K562 (cell line): ENCODE measurements at regions not wholly inside any gene's neighbourhood (a gene's known extent, or its start where the extent isn't known, plus 50 kb on each side); places are given as distances from the start of the nearest gene placed in this dataset.

Experiments used
- ATAC-seq: fragments of 200-7000 bp; cut with Tn5 transposase; 3 replicates; pipeline ENCODE4 v1.9.1; 2020; ENCODE audit warnings: moderate library complexity
- BruUV-seq: library from RNA; stranded (reverse); fragments of 400-500 nt; replicated peaks from 2 replicates; lab custom pipeline; 2021; lab: Mats Ljungman, UMichigan
- CTCF ChIA-PET: fragments of 300-600 bp; formaldehyde crosslinking; extraction: SDS; loops from one replicate; lab custom pipeline; 2021; ENCODE audit warnings: low intra/inter-chr PET ratio; lab: Yijun Ruan, JAX
- POLR2A ChIA-PET: fragments of 300-600, 350-650 bp; sonication (Branson Sonifier 250); formaldehyde crosslinking; extraction: SDS; loops from one replicate; lab custom pipeline; 2021; ENCODE audit warnings: antibody characterized with exemption, inconsistent platforms; lab: Yijun Ruan, JAX
- DNase-seq, 4 experiments: peaks; one replicate each; pipeline versions ENCODE4 v3.0.0 to v3.0.0-alpha.2; 2011 to 2018; ENCODE audit warnings: low spot score in 3 of 4, mixed read lengths in 3 of 4; ENCODE audit errors: extremely low read depth in 1 of 4
- FAIRE-seq: peaks from 2 replicates; lab custom pipeline; 2011; peaks lifted over from hg19 to GRCh38; lab: Jason Lieb, UNC
- H2AFZ ChIP-seq: 2 replicates; pipeline ENCODE4 v1.6.0; 2011; ENCODE audit warnings: low read depth, low read length, control low read depth, inconsistent platforms
- H3K27ac ChIP-seq: fragments of 200-600 bp; 3 replicates; pipeline ENCODE4 v1.8.0; 2011; ENCODE audit warnings: low read depth, mild to moderate bottlenecking, control low read depth, inconsistent platforms, low read length, moderate library complexity, mixed read lengths; ENCODE audit errors: extremely low read depth
- H3K27me3 ChIP-seq, 2 experiments: fragments of 300-600 bp in 1 of 2; 2 replicates in 1 of 2; 3 replicates in 1 of 2; pipeline versions ENCODE4 v1.6.0 to v1.8.0; 2011; ENCODE audit warnings: inconsistent platforms in 2 of 2, low read length in 2 of 2, mild to moderate bottlenecking in 1 of 2, mixed read lengths in 1 of 2, moderate library complexity in 1 of 2; ENCODE audit not compliant: control insufficient read depth in 2 of 2, insufficient read depth in 2 of 2
- H3K36me3 ChIP-seq: fragments of 300-600 bp; 3 replicates; pipeline ENCODE4 v1.8.0; 2011; ENCODE audit warnings: mild to moderate bottlenecking, low read length, inconsistent platforms; ENCODE audit not compliant: control insufficient read depth, insufficient read depth
- H3K4me1 ChIP-seq, 2 experiments: fragments of 200-600 bp in 1 of 2; replicated peaks in 1 of 2; 2 replicates in 1 of 2; 3 replicates in 1 of 2; pipeline versions ENCODE4 v1.5.1 to v1.8.0; 2011; ENCODE audit warnings: inconsistent platforms in 2 of 2, low read length in 2 of 2, mild to moderate bottlenecking in 1 of 2, mixed read lengths in 1 of 2, moderate library complexity in 1 of 2; ENCODE audit not compliant: control insufficient read depth in 2 of 2, insufficient read depth in 2 of 2
- H3K4me2 ChIP-seq: 2 replicates; pipeline ENCODE4 v1.6.1; 2011; ENCODE audit warnings: low read length, control low read depth, inconsistent platforms, mixed read lengths; ENCODE audit not compliant: insufficient read depth
- H3K4me3 ChIP-seq: fragments of 200-600 bp; sonication (generic), shearing (Covaris generic); 2 replicates; pipeline ENCODE4 v1.5.1; 2016; ENCODE audit warnings: control low read depth, inconsistent platforms
- H3K79me2 ChIP-seq: fragments of 200-600 bp; 3 replicates; pipeline ENCODE4 v1.8.0; 2011; ENCODE audit warnings: low read length, inconsistent platforms; ENCODE audit not compliant: control insufficient read depth, insufficient read depth
- H3K9ac ChIP-seq, 2 experiments: 2 replicates each; pipeline versions ENCODE4 v1.6.0 to v1.6.1; 2011; ENCODE audit warnings: low read depth in 2 of 2, low read length in 2 of 2, control low read depth in 1 of 2, inconsistent platforms in 1 of 2, mild to moderate bottlenecking in 1 of 2, mixed read lengths in 1 of 2; ENCODE audit not compliant: insufficient read depth in 1 of 2
- H3K9me1 ChIP-seq: one replicate; pipeline ENCODE4 v1.6.0; 2011; ENCODE audit warnings: inconsistent platforms, mild to moderate bottlenecking, low read length, moderate library complexity; ENCODE audit not compliant: control insufficient read depth, insufficient read depth
- H3K9me3 ChIP-seq: replicated peaks from 2 replicates; pipeline ENCODE4 v1.5.1; 2011; ENCODE audit warnings: low read depth, low read length, inconsistent platforms; ENCODE audit not compliant: control insufficient read depth, insufficient read depth
- H4K20me1 ChIP-seq: replicated peaks from 2 replicates; pipeline ENCODE4 v1.6.1; 2011; ENCODE audit warnings: low read length, inconsistent platforms, mixed read lengths; ENCODE audit not compliant: control insufficient read depth, insufficient read depth
- CBX8 ChIP-seq: fragments of 200-600 bp; sonication (generic); IDR thresholded peaks from 2 replicates; pipeline ENCODE4 v1.6.1; 2012; ENCODE audit warnings: borderline replicate concordance, mixed run types, low read depth, mild to moderate bottlenecking, moderate library complexity, mixed read lengths, low read length, control low read depth, inconsistent platforms; ENCODE audit not compliant: poor library complexity, severe bottlenecking; ENCODE audit errors: extremely low read depth
- FOS ChIP-seq: IDR thresholded peaks from 3 replicates; pipeline ENCODE4 v1.6.1; 2011; ENCODE audit not compliant: insufficient read length; ENCODE audit errors: extremely low read depth
- FOXM1 ChIP-seq, 2 experiments: fragments of 450-650 bp in 1 of 2; sonication (generic) in 1 of 2; formaldehyde crosslinking in 1 of 2; IDR thresholded peaks; 2 replicates each; pipeline versions ENCODE4 v1.6.1 to v1.9.0; 2017 to 2022; ENCODE audit warnings: low read depth in 2 of 2, mild to moderate bottlenecking in 2 of 2, missing genetic modification reagents in 1 of 2, moderate library complexity in 1 of 2
- NFIC ChIP-seq: fragments of 450-650 bp; IDR thresholded peaks from 2 replicates; pipeline ENCODE4 v1.6.1; 2017; ENCODE audit warnings: mild to moderate bottlenecking, inconsistent platforms
- NFXL1 ChIP-seq: fragments of 450-650 bp; formaldehyde crosslinking; IDR thresholded peaks from 2 replicates; pipeline ENCODE4 v1.4.0; 2021; ENCODE audit warnings: mild to moderate bottlenecking
- RBM25 ChIP-seq: fragments of 200-400 bp; formaldehyde crosslinking; IDR thresholded peaks from 2 replicates; pipeline ENCODE4 v1.6.1; 2018; ENCODE audit warnings: low read length, low read depth, moderate library complexity; ENCODE audit not compliant: severe bottlenecking
- RUNX1 ChIP-seq: sonication (generic); IDR thresholded peaks from 2 replicates; pipeline ENCODE4 v1.6.1; 2016; ENCODE audit warnings: antibody characterized with exemption, low read depth
- TSHZ1 ChIP-seq: fragments of 250-450 bp; sonication (Bioruptor Pico); IDR thresholded peaks from 2 replicates; pipeline ENCODE4 v1.4.0; 2020; ENCODE audit warnings: mild to moderate bottlenecking, moderate library complexity
- ZNF274 ChIP-seq: IDR thresholded peaks from 2 replicates; pipeline ENCODE4 v1.6.1; 2011; ENCODE audit warnings: low read depth, mild to moderate bottlenecking, low read length, moderate library complexity, borderline replicate concordance
- ZNF384 ChIP-seq: IDR thresholded peaks from 2 replicates; pipeline ENCODE4 v1.6.1; 2012; ENCODE audit warnings: low read depth, low read length, improper control_type of control experiment
- WGBS: fragments of 100-300 bp; shearing (Covaris generic); methylation state at CpG from one replicate; pipeline ENCODE4 v1.1.6; 2016; ENCODE audit warnings: low coverage, mixed read lengths; ENCODE audit not compliant: insufficient coverage; ENCODE audit errors: missing lambda C conversion rate; 5-methylcytosine and 5-hydroxymethylcytosine counted together
- in situ Hi-C: fragments of 300-500 bp; cut with MboI; formaldehyde crosslinking; loops from 4 replicates; pipeline ENCODE4 v1.15.0; 2018; ENCODE audit warnings: inconsistent platforms, mixed read lengths
- intact Hi-C: fragments of 100-400 bp; cut with micrococcal nuclease; formaldehyde crosslinking; loops from 2 replicates; pipeline ENCODE4 v1.14.2; 2022

GRCh38 chr5:96114736-96115135, 153.1 kb upstream of the ELL2 start:
- no peak overlapping the region for H2AFZ ChIP-seq
- FAIRE-seq (no peak), DNase-seq (no peak), ATAC-seq (no peak)
- in situ Hi-C loops: no loop called here
- ChIA-PET CTCF (no interaction called here), POLR2A (interaction anchor here (0.6 kb wide), 1 partner anchor 15 kb away, joined by 3 read pairs; no protein-coding TSS in a partner anchor)
- H4K20me1 ChIP-seq: no peaks in the 10 kb centered on the region
- no peaks in the 10 kb centered on the region for H3K4me1 ChIP-seq
- H3K36me3 ChIP-seq: no peaks in the 10 kb centered on the region
- H3K27ac ChIP-seq: no peak overlapping the region
- TF ChIP-seq RBM25: peak; percentile 37
- TF ChIP-seq NFXL1 (CRISPR knock-in tag): no peak
- H3K9ac ChIP-seq: no peak overlapping the region
- no peak overlapping the region for H3K4me2 ChIP-seq
- H3K27me3 ChIP-seq: no peaks in the 10 kb centered on the region
- H3K9me1 ChIP-seq: no peaks in the 10 kb centered on the region
- BruUV-seq: no TSS peak
- WGBS: 2% methylated on average over 2 of the region's 2 CpGs
- H3K9me3 ChIP-seq: no peaks in the 10 kb centered on the region
- no peak overlapping the region for H3K4me3 ChIP-seq
- intact Hi-C loops: no loop called here
- H3K79me2 ChIP-seq: no peaks in the 10 kb centered on the region

GRCh38 chr5:96113170-96113939, 151.7 kb upstream of the ELL2 start:
- in situ Hi-C loops (no loop called here), intact Hi-C loops (no loop called here)
- H3K4me3 ChIP-seq: no peak overlapping the region
- WGBS: 0% methylated on average over 2 of the region's 2 CpGs
- DNase-seq: no peak
- H3K36me3 ChIP-seq: no peaks in the 10 kb centered on the region
- H3K79me2 ChIP-seq: no peaks in the 10 kb centered on the region
- POLR2A ChIA-PET: no interaction called here
- H3K27me3 ChIP-seq: no peaks in the 10 kb centered on the region
- H3K9ac ChIP-seq: no peak overlapping the region
- H3K4me1 ChIP-seq: no peaks in the 10 kb centered on the region
- H4K20me1 ChIP-seq: no peaks in the 10 kb centered on the region
- no peak overlapping the region for H3K27ac ChIP-seq
- CTCF ChIA-PET: no interaction called here
- no peaks in the 10 kb centered on the region for H3K9me3 ChIP-seq
- H3K9me1 ChIP-seq: no peaks in the 10 kb centered on the region
- no TSS peak for BruUV-seq
- no peak overlapping the region for H3K4me2 ChIP-seq
- ATAC-seq: no peak
- H2AFZ ChIP-seq: no peak overlapping the region
- no peak for FAIRE-seq
- TF ChIP-seq ZNF384 (no peak), ZNF274 (no peak), FOXM1 (IDR thresholded peaks at IDR 0.05; ENCODE audit: low read depth) (no peak), FOXM1 (CRISPR knock-in tag; IDR thresholded peaks at IDR 0.05; ENCODE audit: low read depth) (no peak), RUNX1 (no peak), NFIC (no peak), CBX8 (no peak), TSHZ1 (CRISPR knock-in tag) (no peak), FOS (no peak)
